Muscle layer of duodenum (tissue), 2 donors: ENCODE measurements at regions not wholly inside any gene's neighbourhood (a gene's known extent, or its start where the extent isn't known, plus 50 kb on each side); places are given as distances from the start of the nearest gene placed in this dataset.

Source experiments
- H3K27ac ChIP-seq: one replicate; pipeline ENCODE4 v1.7.0; 2013; ENCODE audit warnings: mild to moderate bottlenecking, low read length
- H3K27me3 ChIP-seq: one replicate; pipeline ENCODE4 v1.7.0; 2013; ENCODE audit warnings: low read depth, mild to moderate bottlenecking, control low read depth, low read length
- H3K36me3 ChIP-seq, 2 donors: one replicate each; pipeline ENCODE4 v1.7.0; 2013; ENCODE audit warnings: low read length in 2 of 2, control low read depth in 1 of 2, mild to moderate bottlenecking in 1 of 2; ENCODE audit not compliant: insufficient read depth in 2 of 2, control insufficient read depth in 1 of 2
- H3K4me1 ChIP-seq, 2 donors: one replicate each; pipeline ENCODE4 v1.7.0; 2013; ENCODE audit warnings: low read length in 2 of 2, mild to moderate bottlenecking in 2 of 2, control low read depth in 1 of 2, moderate library complexity in 1 of 2; ENCODE audit not compliant: insufficient read depth in 2 of 2, control insufficient read depth in 1 of 2
- H3K4me3 ChIP-seq, 2 donors: one replicate each; pipeline ENCODE4 v1.7.0; 2013; ENCODE audit warnings: low read length in 2 of 2, low read depth in 1 of 2, mild to moderate bottlenecking in 1 of 2
- H3K9me3 ChIP-seq, 2 donors: one replicate each; pipeline ENCODE4 v1.7.0; 2013; ENCODE audit warnings: low read length in 2 of 2, control low read depth in 1 of 2, mild to moderate bottlenecking in 1 of 2; ENCODE audit not compliant: control insufficient read depth in 1 of 2
- donor health status: healthy.

DNA sequence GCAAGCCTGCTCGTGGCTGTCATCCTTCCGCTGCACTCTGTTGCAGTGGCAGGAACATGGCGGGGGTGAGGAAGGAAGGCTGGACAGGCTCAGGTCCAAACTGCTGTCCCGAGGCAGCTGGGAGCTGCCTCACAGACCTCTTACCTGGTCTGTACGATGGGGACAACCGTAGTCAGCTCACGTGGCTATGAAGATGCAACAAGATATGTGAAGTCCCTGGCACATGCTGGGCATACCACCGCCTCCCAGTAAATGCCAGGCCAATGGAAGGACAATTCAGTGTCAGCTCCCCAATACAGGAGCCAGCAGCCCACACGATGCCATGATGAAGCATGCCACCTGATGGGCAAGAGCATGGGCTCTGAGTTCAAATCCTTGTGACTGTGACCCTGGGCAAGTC lies 344.4 kb downstream of the CYRIA start:
- no peak overlapping the region for H3K27ac ChIP-seq
- no peaks in the 10 kb centered on the region for H3K27me3 ChIP-seq
- H3K4me3 ChIP-seq, result no peak overlapping the region
- no peaks in the 10 kb centered on the region for H3K9me3 ChIP-seq
- no peaks in the 10 kb centered on the region for H3K4me1 ChIP-seq
- no peaks in the 10 kb centered on the region for H3K36me3 ChIP-seq

DNA sequence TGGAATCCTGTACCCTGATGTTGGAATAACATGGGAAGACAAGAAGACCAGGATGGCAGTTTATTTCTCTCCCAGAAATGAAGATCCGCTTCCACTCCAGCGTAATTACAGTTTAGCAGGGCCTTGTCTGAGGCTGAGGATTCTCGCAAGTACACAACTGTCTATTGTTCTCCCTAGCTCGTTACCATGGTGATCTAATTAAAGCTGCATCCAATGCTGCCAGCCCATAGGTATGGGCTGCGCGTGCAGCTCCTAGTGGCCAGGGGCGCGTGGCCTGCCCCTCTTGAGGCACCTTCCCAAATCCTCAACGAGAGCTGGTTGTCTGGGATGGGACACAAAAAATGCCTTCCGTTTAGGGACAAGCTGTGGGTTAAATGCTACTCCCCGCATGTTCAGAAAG lies 344.9 kb downstream of the CYRIA start:
- no peaks in the 10 kb centered on the region for H3K36me3 ChIP-seq
- no peak overlapping the region for H3K4me3 ChIP-seq
- H3K4me1 ChIP-seq, result no peaks in the 10 kb centered on the region
- H3K9me3 ChIP-seq, result no peaks in the 10 kb centered on the region
- no peaks in the 10 kb centered on the region for H3K27me3 ChIP-seq
- no peak overlapping the region for H3K27ac ChIP-seq

DNA sequence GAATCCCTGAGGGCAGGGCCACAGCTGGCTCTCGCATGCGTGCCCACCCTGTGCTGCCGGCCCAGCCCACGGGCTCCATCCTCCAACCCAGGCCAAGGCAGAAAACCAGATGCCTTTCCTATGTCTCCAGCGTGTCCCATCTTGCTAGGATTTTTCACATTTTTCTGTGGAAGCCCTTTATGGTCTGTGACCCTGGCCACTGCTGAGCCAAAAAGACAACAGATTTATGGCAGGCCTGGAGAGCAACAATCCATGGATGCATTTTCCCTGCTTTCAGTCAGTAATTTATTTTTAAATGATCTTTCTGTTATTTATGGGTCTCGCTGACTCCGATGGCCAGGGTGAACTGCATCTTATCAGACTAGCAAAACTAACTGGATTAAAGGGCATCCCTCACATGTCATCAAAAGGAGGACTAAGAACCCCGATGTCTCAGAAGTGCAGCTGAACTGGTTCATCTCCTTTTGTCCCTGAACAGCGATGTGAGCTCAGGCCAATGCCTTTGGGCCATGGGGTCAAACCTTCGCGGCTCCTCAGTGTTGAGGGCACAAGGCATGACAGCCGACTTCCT lies 346.0 kb downstream of the CYRIA start:
- Histone ChIP-seq H3K27ac (no peak overlapping the region), H3K4me1 (no peaks in the 10 kb centered on the region), H3K4me3 (no peak overlapping the region), H3K9me3 (no peaks in the 10 kb centered on the region), H3K27me3 (no peaks in the 10 kb centered on the region), H3K36me3 (no peaks in the 10 kb centered on the region)

DNA sequence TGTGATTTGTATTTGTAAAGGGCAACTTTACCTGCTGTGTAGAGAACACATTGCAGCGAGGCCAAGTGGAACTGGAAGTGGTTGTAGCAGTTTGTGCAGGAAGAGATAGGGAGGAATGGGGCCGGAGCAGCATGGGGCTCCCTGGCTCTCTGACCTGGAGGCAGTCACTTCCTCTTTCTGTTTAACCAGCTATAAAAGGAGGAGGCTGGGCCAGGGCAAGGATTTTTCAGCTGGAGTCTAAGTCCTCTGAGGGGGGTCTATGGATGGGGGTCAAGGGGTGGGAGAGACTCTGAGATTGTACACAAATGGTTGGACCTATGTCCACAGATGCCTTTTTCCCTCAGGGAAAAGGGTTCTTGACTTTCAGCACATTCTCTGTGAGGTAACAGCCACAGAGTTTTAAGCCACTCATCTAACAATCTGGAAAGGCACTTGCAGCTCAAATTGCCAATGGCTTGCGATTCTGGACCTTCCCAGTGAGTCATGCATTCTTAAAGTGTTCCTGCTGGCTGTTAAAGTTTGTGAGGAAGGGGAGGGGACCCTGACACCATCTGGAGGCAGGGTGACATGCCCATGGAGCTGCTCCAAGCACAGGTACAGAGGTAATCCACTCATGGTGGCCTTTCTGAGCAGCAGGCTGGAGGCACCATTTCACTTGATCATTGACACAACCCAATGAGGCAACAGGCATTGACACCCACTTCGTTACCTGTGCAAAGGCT lies 347.0 kb downstream of the CYRIA start:
- no peaks in the 10 kb centered on the region for H3K4me1 ChIP-seq
- H3K27me3 ChIP-seq, result no peaks in the 10 kb centered on the region
- H3K4me3 ChIP-seq, result no peak overlapping the region
- H3K27ac ChIP-seq, result no peak overlapping the region
- no peaks in the 10 kb centered on the region for H3K36me3 ChIP-seq
- H3K9me3 ChIP-seq, result no peaks in the 10 kb centered on the region

DNA sequence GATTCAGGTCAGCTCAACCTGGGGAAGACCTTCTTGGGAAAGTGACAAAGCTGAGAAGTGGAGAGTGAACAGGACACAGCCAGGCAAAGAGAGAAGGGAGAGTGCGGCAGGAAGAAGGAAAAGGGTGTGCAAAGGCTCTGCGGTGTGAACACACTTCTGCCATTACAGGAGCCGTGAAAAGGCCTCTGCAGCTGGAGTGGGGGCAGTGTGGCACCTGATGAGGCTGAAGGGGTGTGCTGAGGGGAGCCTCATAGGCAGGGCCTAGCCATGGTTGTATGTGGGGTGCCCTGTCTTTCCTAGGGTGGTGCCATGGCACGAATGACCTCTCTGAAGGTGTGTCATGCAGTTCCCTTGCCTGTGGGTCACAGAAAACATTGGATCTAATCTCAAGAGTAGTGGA lies 347.6 kb downstream of the CYRIA start:
- Histone ChIP-seq H3K27me3 (no peaks in the 10 kb centered on the region), H3K36me3 (no peaks in the 10 kb centered on the region), H3K27ac (no peak overlapping the region), H3K9me3 (no peaks in the 10 kb centered on the region), H3K4me3 (no peak overlapping the region), H3K4me1 (no peaks in the 10 kb centered on the region)

DNA sequence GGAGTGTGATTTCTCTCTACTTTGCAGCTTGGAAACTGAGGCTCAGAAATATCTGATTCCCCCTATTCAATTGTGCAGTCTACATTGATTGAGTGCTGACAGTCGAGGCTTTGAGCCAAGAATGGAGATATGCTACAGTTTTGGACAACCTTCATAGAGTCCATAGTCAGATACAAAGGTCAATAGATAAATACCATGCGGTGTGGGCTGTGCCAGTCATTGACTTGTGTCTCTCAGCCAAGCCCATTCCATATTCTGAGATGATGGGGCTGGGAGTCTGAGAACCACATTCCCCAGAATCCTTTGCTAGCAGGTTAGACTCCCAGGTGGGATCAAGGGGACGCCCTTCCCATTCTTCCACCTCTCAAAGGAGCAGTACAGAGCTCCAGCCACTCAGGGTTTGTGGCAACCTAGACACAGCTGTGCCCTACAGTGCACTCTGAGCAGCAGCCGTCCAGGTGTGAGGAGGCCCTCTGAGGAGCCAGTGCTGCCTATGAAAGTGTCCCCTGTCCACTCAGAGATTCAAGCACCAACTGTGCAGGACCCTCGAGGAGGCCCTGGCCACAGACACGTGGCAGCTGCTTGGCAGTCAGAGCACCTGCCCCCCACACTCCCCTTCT lies 348.3 kb downstream of the CYRIA start:
- H3K9me3 ChIP-seq, result no peaks in the 10 kb centered on the region
- no peaks in the 10 kb centered on the region for H3K36me3 ChIP-seq
- H3K27ac ChIP-seq, result no peak overlapping the region
- no peaks in the 10 kb centered on the region for H3K27me3 ChIP-seq
- no peaks in the 10 kb centered on the region for H3K4me1 ChIP-seq
- H3K4me3 ChIP-seq, result no peak overlapping the region

DNA sequence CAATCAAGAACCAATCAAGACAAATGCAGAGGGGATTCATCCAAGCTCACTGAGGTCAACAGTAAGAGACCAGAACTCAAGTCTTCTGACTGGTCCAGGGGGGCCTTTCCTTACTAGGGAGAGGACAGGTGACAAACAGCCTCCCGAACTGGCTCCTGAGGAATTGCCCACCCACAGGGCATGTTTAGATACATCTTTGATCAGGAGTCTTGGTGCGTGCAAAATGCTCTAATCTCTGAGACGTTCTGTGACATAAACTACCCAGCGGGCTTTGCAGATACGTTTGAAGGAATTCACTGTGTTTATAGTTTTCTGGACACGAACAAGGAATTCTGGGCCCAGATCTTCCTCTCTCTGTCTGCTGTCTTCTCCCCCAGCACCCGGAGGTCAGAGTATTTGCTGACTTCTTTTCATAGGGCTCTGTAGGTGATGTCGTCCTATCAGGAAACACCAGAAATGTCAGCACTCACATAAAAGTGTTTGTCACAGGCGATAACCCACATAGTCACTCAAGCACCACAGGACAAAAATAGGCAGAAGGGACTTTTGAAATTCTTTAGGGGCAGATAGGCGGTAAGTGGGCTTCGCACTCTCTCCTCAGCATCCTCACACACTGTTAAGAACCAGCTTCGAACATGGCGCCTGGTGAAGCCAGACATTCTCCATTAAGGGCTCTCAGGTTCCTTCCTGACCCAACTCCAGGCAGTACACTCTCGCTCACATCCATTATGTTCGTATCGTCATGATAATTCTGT lies 349.0 kb downstream of the CYRIA start:
- Histone ChIP-seq H3K4me1 (no peaks in the 10 kb centered on the region), H3K27me3 (no peaks in the 10 kb centered on the region), H3K27ac (no peak overlapping the region), H3K4me3 (no peak overlapping the region), H3K36me3 (no peaks in the 10 kb centered on the region), H3K9me3 (no peaks in the 10 kb centered on the region)

DNA sequence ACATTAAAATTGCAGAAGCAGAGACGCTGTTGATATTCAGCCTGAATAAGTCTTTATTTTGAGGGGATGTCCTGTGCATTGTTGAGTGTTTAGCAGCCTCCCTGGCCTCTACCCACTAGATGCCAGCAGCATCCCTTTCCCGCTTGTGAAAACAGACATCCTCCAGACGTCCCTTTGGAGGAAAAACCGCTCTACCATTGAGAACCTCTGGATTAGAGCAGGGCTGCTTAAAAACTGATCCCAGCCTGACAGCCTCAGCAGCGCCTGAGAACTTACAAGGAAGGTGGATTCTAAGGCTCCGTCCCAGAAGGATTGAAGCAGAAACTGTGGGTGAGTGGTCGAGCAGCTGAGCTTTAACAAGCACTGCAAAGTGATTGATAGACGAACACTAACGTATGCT lies 349.7 kb downstream of the CYRIA start:
- H3K36me3 ChIP-seq, result no peaks in the 10 kb centered on the region
- no peaks in the 10 kb centered on the region for H3K9me3 ChIP-seq
- H3K4me1 ChIP-seq, result no peaks in the 10 kb centered on the region
- no peak overlapping the region for H3K27ac ChIP-seq
- no peaks in the 10 kb centered on the region for H3K27me3 ChIP-seq
- no peak overlapping the region for H3K4me3 ChIP-seq

DNA sequence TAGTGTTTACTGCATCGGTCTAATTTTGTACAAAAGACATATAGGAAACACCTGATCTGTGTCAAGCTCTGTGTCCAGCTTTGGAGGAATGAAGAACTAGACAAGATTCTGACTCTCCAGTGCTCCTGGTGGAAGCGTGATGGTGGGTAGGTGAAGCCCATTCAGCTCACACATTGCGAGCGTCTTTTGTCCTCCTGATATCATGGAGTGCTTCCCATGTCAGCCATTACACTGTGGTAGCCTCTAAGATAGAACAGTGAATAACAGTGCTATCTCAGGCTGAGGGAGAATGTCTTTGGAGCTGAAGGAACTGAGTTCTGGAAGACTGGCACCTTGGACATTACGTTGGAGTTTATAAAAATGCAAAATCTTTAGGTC lies 350.2 kb downstream of the CYRIA start:
- Histone ChIP-seq H3K4me1 (no peaks in the 10 kb centered on the region), H3K4me3 (no peak overlapping the region), H3K27me3 (no peaks in the 10 kb centered on the region), H3K36me3 (no peaks in the 10 kb centered on the region), H3K27ac (no peak overlapping the region), H3K9me3 (no peaks in the 10 kb centered on the region)

DNA sequence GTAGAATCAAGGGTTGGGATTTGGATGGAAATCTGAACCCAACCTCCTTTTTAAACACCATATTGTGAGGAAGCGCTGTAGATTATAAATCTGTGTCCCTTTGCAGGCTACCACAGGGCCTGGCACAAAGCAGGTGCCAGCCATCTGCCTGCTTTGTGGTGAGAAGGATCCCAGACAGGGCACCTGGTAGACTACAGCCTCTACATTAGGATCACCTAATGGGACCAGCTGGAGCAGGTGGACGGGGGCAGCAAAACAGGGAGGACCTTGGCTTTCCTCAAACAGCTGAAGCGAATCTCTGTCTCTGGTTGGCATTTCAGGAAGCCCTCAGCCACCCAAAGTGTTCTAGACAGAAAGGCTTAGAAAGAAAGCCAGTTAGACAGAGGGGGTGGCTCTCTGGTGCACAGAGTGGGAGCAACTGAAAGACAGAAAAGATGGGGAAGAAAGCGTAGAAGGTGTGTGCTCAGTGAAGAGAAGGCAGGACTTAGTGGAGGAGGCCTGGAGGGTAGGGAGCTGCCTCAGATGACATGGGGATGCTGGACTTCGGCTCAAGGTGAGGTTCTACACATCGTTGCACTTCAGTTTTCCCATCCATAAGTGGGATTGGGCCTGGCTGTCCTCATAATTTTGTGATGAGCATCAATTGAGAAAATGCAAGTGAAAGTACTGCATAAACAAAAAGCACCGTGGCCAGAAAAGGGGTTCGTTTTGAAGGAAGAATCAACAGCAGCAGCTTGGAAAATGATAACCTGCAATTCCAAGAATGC lies 350.8 kb downstream of the CYRIA start:
- no peak overlapping the region for H3K27ac ChIP-seq
- H3K36me3 ChIP-seq, result no peaks in the 10 kb centered on the region
- no peaks in the 10 kb centered on the region for H3K4me1 ChIP-seq
- no peaks in the 10 kb centered on the region for H3K27me3 ChIP-seq
- H3K4me3 ChIP-seq, result no peak overlapping the region
- H3K9me3 ChIP-seq, result no peaks in the 10 kb centered on the region

DNA sequence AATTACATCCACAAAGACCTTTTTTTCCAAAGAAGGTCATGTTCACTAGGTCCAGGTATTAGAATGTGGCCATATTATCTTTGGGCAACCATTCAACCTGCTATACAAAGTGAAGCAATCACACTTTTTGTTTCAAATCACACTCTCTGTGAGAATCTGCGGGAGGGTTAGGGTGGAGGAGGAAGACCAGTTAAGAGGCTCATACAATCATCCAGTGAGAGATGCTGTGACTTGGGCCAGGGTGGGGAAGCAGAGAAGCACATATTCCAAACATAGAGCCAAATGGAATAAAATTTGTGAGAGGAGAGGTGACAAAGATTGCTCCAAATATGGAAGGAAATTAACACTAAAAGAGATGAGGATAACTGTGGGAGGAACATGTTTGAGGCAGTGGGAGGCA lies 351.6 kb downstream of the CYRIA start:
- Histone ChIP-seq H3K4me1 (no peaks in the 10 kb centered on the region), H3K4me3 (no peak overlapping the region), H3K36me3 (no peaks in the 10 kb centered on the region), H3K27me3 (no peaks in the 10 kb centered on the region), H3K27ac (no peak overlapping the region), H3K9me3 (no peaks in the 10 kb centered on the region)
